HG03045 (cell line): ENCODE measurements at regions not wholly inside any gene's neighbourhood (a gene's known extent, or its start where the extent isn't known, plus 50 kb on each side); places are given as distances from the start of the nearest gene placed in this dataset.
"Not testable (repeated sequence)": the region's sequence is repeated elsewhere in the genome, so short reads cannot be mapped to it uniquely, and the experiment has no call there.

Experiments
- ATAC-seq: cut with Tn5 transposase; IDR thresholded peaks from one replicate; pipeline ENCODE4 v1.9.1; 2021; ENCODE audit warnings: mild to moderate bottlenecking, moderate library complexity; ENCODE audit not compliant: unreplicated experiment

DNA sequence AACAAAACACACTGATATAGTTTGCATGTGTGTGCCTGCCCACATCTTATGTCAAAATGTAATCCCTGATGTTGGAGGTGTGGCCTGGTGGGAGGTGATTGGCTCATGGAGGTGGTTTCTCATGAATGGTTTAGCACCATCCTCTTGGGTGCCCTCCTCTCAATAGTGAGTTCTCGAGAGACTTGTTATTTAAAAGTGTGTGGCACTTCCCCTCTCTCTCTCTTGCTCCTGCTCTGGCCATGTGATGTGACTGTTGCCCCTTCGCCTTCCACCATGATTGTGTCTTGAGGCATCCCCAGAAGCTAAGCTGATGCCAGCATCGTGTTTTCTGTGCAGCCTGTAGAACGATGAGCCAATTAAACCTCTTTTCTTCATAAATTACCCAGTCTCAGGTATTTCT, 454.1 kb upstream of the DCN start:
- no peak for ATAC-seq

DNA sequence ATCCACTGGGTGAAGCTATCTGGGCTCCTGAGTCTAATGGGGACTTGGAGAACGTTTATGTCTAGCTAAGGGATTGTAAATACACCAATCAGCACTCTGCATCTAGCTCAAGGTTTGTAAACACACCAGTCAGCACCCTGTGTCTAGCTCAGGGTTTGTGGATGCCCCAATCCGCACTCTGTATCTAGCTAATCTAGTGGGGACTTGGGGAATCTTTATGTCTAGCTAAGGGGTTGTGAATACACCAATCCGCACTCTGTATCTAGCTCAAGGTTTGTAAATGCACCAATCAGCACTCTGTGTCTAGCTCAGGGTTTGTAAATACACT, 451.7 kb upstream of the DCN start:
- not testable (repeated sequence) for ATAC-seq

DNA sequence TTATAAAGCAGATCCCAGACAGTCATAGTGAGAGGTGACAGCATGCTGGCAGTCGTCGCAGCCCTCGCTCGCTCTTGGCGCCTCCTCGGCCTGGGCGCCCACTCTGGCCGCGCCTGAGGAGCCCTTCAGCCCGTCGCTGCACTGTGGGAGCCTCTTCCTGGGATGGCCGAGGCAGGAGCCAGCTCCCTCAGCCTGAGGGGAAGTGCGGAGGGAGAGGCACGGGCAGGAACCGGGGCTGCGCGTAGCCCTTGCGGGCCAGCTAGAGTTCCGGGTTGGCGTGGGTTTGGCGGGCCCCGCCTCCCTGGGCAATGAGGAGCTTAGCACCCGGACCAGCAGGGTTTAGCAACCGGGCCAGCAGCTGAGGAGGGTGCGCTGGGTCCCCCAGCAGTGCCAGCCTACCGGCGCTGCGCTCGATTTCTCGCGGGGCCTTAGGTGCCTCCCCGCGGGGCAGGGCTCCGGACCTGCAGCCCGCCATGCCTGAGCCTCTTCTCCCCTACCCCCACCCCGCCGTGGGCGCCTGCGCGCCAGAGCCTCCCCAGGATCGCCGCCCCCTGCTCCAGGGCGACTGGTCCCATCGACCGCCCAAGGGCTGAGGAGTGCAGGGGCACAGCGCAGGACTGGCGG, 451.2 kb upstream of the DCN start:
- no peak for ATAC-seq

DNA sequence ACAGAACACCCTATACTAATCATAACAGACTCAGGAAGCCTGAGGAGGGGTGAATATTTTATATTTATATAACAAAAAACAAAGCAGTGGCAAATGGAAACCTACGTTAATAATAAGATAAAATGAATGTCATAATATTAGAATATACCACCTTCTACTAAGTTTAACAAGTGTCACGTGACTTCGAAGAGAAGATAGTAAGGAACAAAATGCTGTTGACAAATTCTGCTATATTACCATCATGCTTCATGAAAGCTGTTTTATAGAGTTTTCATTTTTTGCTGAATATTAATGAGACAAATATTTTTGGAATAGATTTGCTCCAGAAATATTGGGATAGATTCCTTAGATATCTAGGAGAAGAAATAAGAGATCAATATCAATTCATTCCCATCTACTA, 450.6 kb upstream of the DCN start:
- ATAC-seq: no peak

DNA sequence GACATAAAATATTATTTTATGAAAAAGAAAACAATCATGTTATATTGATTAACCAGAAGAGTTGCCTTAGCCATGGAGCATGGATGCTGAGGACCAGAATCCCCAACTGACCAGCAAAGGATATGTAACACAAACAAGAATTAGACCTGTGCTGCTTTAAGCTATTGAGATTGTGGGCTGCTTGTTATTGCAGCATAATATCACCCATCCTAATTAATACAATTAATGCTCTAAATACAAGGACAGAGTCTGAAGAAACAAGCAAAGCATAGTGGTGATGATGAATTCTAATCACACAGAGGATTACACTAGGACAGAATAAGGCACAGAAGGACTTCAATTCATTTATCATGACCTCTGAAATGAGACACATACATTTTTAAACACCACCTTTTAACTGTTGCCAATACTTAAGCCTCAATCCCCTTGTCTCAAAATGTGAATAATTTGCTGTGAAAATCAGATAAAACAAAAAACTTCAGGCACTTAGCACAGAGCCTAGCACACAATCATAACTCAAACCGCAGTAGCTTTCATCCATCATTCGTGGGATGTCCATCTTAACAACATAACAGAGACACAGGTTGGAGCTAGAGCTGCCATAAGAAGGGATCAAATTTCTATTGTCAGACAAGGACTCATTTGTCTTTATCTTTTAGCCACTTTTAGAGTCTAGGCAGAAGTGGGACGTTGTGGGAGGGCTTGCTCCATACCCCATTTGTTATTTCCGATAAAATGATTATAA, 449.6 kb upstream of the DCN start:
- no peak for ATAC-seq

DNA sequence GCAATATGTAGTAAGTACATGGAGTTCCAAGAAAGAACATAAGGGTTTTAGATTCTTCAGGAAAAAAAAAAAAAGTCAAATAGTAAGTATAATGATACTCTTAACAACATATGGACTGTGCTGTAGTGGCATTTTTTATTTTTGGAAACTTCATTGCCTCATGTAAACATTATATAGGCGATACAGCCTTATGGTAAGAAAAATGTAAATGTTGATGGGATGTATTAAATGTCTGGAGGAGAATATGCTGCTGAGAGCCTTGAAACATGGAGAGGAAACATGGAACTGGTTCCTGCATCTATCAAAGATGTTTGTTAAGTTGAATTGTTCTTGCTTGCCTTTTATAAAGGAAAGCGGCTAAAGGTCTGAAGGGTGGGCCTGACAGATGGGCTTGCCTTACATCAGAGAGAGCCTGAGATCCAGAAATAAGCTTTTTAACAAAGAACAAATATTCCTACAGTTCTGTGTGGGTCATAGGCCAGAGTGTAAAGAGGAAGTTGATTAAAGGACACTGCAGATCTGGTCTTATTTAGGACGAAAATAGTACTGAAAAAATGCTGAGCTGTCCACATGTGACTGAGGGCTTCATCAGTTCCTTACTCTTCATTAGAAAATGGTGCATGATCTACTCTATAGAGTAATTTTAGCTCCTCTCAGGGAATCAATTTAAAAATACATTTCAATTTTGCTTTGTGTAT, 448.1 kb upstream of the DCN start:
- ATAC-seq: no peak

DNA sequence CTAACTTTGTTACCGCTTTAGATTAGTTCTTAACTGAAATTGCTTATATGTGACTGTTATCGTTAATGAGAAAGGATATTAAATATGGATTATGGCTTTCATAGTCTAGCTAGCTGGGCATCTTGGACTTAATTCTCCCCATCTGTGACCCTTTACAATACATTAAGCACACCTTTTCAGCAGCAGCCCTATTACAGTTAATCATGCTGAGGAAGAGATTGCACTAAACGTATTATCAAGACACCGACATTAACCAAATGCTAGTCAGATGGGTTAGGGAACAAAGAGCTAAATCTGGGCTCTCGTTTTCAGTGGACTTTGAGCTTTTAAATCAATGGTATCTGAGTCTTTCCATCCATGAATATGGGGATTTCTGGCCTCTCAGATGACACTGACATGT, 447.5 kb upstream of the DCN start:
- ATAC-seq: no peak

DNA sequence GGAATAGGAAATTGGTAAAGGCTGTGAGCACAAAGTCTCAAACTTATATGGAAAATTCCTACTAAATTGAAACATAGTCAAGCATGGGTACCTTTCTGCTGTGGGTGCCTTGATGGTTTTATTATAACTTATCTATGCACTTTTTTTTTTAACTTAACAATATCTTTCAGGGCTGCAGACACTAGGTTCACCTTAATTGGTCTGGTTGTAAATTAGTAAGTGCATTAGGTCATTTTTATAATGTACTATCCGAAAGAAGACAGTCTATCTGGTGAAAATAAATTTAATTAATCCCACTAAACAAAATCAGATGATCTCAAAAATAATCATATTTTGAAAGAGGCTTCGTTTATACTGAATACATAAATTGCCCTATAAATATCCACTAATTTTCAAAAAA, 446.8 kb upstream of the DCN start:
- ATAC-seq: no peak

DNA sequence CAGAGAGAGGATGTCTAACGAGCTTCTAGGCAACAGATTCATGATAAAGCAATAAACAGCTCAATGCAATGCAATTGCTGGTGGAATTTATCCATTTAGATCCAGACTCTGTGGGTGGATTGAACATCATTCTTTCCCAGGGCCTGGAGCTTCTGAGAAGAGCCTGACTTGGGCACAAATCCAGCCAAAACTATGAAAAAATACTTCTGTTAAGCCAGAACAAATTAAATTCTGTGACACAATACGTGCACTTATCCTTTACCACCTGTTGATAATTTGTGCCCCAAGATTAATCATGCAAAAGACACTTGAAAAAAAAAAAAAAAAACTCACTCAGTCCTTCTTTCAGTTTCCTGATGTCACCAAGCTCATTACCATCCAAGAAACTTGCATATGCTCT, 446.0 kb upstream of the DCN start:
- no peak for ATAC-seq

DNA sequence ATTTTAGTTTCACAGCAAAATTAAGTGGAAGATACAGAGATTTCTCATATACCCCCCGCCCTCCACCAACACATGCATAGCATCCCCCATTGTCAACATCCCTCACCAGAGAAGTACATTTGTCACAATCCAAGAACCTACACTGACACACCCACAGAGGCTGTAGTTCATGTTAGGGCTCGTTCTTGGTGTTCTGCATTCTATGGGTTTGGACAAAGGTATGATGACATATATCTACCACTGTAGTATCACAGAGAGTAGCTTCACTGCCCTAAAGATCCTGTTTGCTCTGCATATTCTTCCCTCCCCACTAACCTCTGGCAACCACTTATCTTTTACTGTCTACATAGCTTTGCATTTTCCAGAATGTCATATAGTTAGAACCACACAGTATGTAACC, 444.6 kb upstream of the DCN start:
- no peak for ATAC-seq

DNA sequence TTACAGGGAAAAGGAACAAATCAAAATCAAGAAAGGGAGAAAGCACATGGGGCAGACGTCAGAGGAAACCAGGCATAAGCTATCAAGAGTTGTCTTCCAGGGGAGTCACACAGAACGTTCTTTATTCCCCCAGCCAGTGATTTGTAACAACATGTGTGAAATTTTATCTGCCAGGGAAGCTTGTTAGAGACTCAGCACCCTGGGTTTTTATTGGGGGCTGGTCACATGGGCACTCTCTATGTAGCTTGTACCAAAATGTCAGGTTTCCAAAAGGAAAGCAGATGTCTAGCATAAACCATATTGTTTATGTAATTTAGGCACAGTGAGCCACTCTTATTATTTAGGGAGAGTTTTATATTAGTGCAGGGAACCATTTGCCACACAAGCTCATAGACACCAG, 440.4 kb upstream of the DCN start:
- no peak for ATAC-seq

DNA sequence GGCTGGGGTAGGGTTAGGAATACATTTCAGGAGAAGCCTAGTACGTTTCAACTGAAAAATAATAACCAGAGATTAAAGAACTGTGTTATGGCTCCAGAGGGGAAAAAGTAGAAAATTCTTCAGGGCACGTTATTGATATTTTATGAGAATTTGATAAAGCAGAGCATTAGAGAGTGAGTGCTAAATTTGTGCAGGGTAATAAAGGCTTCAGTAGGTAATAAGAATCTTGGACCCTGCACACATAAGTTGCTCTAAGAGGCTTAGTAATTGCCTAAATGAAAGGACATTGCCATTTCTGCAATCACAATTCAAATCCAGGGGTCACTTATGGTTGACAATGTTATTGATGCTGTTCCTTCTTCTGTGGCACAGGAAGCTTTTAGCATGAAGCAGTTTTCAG, 439.4 kb upstream of the DCN start:
- ATAC-seq: no peak

DNA sequence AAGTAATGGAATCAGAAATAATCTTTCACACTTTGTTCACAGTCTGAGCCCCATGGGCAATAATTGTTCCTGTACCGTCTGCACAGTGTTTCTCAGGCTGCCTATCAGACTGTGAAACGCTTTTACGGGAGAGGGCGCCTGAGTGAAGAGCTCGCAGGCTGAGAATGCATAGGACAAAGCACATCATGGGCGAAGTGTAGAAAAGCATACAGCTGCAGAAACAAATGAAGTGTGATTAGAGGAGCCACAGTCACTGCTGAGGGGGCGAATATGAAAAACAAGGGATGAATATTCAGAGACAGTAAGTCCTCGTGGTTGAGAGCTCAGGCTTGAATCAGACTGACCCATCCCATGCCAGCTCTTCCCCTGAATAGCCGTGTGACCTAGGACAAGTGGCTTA, 438.4 kb upstream of the DCN start:
- ATAC-seq: no peak

DNA sequence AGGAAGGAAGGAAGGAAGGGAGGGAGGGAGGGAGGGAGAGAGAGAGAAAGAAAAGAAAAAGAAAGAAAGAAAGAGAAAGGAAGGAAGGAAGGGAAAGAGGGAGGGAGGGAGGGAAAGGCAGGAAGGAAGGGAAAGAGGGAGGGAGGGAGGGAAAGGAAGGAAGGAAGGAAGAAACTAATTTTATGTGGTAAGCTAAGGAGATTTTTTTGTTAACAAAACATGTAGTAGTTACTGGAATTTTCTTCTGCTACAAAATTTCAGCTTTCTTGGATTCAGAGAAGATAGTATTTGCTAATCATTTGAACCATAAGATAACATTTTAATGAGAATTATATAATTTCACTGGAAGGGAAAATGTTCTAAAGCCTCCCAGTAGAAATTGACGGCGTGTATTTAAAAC, 437.8 kb upstream of the DCN start:
- no peak for ATAC-seq

DNA sequence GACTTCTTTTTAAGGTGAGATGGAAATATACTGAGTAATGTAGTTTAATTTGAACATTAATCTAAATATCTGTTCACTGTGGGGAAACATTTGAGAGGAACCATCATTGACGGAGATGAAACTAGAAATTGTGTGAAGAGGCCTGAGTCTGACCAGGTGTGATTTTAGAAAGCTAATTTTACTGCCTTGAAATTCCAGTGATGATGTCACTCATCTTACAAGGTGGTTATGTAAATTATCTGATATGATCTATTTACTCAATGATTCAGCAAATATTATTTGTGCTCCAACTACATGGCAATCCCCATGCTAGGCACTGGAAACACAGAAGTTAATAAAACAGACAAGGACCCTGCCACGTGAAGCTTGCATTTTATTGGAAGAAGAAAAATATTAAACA, 435.7 kb upstream of the DCN start:
- no peak for ATAC-seq

DNA sequence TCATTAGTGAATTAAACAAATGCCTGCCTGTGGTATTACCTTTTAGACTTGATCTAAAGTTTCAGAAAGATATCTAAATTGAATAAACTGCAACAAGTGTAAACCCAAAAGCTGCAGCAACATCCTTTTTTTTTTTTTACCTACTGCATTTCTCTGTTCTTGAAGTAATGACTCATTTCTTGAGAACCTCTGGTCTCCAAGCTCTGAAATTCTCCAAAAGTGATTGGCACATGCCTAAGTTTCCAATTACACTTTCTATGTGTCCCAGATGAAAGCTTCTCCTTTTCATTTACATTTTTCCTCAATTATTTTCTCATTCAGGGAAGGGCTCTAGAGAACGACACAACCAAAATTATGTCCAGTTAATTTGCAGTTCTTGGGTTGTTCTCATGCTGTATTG, 435.2 kb upstream of the DCN start:
- no peak for ATAC-seq

DNA sequence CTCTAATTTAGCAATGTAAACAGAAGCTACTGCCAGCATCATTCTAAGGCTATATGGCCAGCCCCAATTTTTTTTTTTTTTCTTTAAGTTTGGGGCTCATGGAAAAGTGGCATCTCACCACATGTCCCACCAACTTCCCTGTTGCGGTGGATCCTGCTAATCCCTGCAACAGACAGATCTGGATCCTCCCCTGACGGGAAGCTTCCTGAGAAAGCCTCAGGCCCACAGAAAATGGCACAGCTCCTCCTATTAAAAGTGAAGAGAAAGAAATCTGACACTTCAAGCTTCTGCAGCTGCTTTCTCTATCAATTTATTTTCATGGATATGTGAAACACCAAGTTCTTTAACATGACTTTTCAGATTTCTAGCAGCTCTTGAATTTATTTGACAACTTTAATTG, 433.8 kb upstream of the DCN start:
- no peak for ATAC-seq

DNA sequence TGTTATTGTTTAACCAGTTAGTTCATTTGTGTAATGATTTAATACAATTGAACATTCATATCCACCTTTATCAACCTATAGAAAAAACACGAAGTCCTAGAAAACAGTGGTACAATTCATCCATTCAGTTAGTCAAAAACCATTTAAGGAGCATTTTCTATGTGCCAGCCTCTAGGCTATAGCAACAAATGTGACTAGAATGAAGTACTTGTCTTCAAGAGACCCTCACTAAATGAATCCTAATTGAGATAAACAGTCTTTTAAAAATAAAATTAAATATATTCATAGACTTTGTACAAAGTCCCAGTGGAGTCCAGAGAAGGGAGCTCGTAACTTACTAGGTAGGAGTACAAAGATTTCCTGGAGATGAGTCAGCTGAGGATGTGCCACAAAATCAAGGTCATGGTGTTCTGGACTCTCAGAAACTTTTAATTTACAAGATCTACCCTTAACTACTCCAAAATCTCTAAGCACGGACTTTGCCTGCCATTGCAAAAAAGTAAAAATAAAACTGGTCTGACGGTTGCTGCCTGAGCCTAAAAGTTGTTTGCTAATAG, 430.7 kb upstream of the DCN start:
- ATAC-seq: no peak

DNA sequence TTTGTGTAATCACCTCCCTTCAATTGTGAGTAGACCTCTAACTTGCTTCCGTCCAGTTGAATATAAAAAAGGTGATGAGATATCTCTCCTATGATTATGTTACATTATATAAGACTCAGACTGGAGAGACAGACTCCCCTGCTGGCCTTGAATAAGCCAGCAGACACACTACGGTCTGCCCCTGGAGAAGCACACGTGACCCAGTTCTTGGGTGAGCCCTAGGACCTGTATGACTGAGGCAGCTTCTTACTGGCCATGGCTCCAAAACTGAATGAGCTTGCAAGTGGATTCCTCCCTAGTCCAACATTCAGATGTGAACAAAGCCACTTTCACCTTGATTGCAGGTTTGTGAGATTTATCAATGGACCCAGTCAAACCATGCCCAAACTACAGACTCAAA, 427.9 kb upstream of the DCN start:
- ATAC-seq: no peak

DNA sequence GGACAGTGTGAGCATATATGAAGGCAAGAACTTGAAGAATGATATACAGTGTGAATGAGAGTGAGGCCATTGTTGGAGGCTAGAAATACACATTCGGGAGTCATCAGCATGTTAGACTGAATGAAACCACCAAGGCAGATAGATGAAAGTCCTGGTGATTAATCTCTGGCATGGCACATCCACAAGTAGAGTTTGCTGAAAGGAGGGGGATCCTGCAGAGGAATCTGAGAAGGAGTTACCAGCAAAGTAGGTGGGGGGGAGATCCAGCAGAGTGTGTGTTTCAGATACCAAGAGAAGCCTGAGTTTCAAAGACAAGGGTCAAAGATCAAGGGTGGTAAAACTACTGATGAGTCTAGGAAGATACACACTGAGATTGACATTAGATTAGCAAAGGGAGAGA, 426.7 kb upstream of the DCN start:
- no peak for ATAC-seq

DNA sequence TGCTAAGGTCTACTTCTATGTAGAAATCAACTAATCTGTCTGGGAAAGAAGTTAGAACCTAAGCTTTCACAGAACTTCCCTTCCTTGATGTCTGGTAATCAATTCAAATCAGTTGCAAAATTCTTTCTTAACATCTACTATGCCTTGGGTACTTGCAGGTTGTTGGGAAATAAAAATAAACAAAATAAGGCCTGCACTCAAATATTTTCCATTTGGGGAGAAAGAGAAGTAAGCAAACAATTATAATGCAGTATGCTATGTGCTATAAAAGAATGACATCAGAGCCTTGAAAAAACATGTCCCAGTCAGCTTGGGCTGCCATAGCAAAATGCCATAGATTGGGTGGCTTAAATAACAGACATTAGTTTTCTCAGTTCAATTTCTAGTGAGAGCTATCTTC, 425.9 kb upstream of the DCN start:
- no peak for ATAC-seq

DNA sequence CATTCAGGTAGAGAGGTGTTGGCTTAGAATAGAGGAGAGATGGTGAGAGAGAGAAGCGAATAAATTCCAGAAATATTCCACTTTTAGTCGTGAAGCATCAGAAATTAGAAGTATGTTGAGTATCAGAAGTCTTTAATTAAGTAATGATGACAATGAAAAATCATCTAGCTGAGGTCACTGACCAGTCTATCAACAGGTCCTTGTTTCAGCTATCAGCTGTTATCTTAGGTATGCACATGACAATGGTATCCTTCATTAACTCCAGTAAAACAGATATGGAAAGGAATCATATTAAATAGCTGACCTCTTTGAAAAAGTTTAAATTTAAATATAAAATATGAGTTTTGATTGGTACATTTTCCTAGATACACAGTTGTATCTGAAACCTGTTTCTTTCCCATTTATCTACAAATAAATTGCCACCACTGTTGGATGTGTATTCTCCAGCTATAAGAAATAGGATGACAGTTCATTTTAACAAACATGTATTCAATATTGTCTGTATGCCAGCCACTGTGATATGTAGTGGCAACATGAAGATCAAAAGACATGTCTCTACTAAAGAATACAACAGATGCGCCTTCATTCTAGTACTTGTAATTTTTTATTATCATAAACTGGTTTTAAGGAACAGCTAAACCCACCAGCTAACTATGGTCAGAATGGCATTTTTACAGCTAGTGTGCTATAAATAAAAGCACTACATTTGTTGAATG, 424.2 kb upstream of the DCN start:
- ATAC-seq: no peak
